GM19239 (cell line): ENCODE measurements at regions not wholly inside any gene's neighbourhood (a gene's known extent, or its start where the extent isn't known, plus 50 kb on each side); places are given as distances from the start of the nearest gene placed in this dataset.

Source experiments
- DNase-seq: peaks from one replicate; pipeline ENCODE4 v3.0.0; 2011; ENCODE audit warnings: low spot score; ENCODE audit not compliant: insufficient read length
- FAIRE-seq: peaks from 2 replicates; lab custom pipeline; 2011; peaks lifted over from hg19 to GRCh38; lab: Jason Lieb, UNC

DNA sequence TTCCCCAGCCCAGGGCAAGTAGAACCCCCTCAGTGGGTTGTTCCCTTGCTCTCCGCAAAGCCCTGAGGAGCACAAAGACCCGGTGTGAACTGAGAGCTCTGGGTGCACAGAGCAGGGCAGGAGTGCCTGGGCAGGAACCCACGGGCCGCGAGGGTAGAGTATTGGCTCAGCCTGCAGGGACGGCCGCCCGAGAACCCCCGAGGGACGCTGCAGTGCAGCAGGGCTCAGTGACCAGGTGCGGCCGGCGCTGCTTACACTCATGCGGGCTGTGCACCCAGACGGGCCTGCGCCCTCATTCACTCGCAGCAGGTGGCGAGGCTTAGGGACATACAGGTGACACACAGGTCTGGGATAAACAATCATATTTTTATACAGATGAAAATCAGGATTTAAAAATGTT is 51.9 kb upstream of the PDE10A start:
- FAIRE-seq, result no peak
- no peak for DNase-seq

DNA sequence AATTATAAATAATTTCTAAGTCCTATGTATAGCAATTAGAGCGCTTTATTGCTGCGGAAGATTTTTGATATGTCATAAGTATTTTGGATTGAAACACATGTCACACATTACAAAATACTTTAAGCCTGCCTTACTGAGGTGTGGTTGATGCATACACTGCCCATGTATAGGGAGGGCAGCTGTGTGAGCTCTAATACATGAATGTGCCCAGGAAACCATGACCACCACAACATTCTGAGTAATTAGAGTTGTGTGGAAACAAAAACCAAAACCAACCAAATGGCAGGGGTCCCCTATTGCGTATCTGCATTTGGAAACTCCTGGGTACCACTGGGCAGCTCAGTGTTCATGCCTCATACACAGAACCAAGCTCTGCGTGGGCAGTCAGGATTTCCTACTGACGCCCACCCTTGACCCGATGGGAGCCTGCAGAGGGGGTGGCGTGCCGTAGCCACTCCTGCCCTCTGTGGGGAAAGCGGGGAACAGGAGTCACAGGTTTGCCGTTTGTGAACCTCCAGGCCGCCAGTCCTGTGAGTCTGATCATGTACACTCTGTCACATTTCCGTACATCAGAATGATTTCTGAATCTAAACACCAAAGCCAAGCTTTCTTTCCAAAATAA is 50.9 kb upstream of the PDE10A start:
- no peak for FAIRE-seq
- DNase-seq, result no peak
